A549 (cell line): ENCODE measurements at regions not wholly inside any gene's neighbourhood (a gene's known extent, or its start where the extent isn't known, plus 50 kb on each side); places are given as distances from the start of the nearest gene placed in this dataset.
"Not testable (repeated sequence)": the region's sequence is repeated elsewhere in the genome, so short reads cannot be mapped to it uniquely, and the experiment has no call there.

Experiments used
- ATAC-seq, 2 experiments: fragments of 200-7000 bp in 1 of 2; fragments of >200 bp in 1 of 2; cut with Nextera tagmentation in 1 of 2; cut with Tn5 transposase in 1 of 2; 3 replicates each; pipeline versions ENCODE4 v1.8.0 to v1.9.1; 2018 to 2020; ENCODE audit warnings: mild to moderate bottlenecking in 1 of 2, moderate library complexity in 1 of 2
- CTCF ChIA-PET: fragments of 300-600 bp; sonication (Branson Sonifier 250); formaldehyde crosslinking; extraction: SDS; loops from one replicate; lab custom pipeline; 2021; ENCODE audit warnings: antibody characterized with exemption, inconsistent platforms; lab: Yijun Ruan, JAX
- POLR2A ChIA-PET: fragments of 350-600 bp; formaldehyde crosslinking; extraction: SDS; loops from one replicate; lab custom pipeline; 2021; ENCODE audit warnings: antibody characterized with exemption, inconsistent platforms; lab: Yijun Ruan, JAX
- DNase-seq, 2 experiments: peaks; one replicate each; pipeline versions ENCODE4 v3.0.0 to v3.0.0-alpha.2; 2011 to 2016; ENCODE audit warnings: low read depth in 1 of 2, low spot score in 1 of 2
- FAIRE-seq: peaks from 2 replicates; lab custom pipeline; 2011; peaks lifted over from hg19 to GRCh38; lab: Jason Lieb, UNC
- H3K27ac ChIP-seq, 2 experiments: fragments of >200 bp; sonication (Bioruptor Twin); formaldehyde crosslinking; 3 replicates each; pipeline ENCODE4 v1.5.1; 2016 to 2017
- H3K4me1 ChIP-seq: fragments of >200 bp; sonication (Bioruptor Twin); formaldehyde crosslinking; 3 replicates; pipeline ENCODE4 v1.6.1; 2016
- H3K4me2 ChIP-seq: fragments of >200 bp; sonication (Bioruptor Twin); formaldehyde crosslinking; 3 replicates; pipeline ENCODE4 v1.6.1; 2016
- H3K4me3 ChIP-seq: fragments of >200 bp; sonication (Bioruptor Twin); formaldehyde crosslinking; 3 replicates; pipeline ENCODE4 v1.5.1; 2016
- H3K9me3 ChIP-seq: fragments of >200 bp; sonication (Bioruptor Twin); formaldehyde crosslinking; 3 replicates; pipeline ENCODE4 v1.6.1; 2016
- CBX8 ChIP-seq: fragments of 200-600 bp; sonication (generic); IDR thresholded peaks from 2 replicates; pipeline ENCODE4 v1.6.1; 2016
- CHD2 ChIP-seq: fragments of 150-350 bp; IDR thresholded peaks from 2 replicates; pipeline ENCODE4 v1.6.1; 2014; ENCODE audit warnings: low read length; ENCODE audit not compliant: partially characterized antibody
- EP300 ChIP-seq, 2 experiments: fragments of >200 bp; sonication (Bioruptor Twin); formaldehyde crosslinking; IDR thresholded peaks; 2 replicates in 1 of 2; 3 replicates in 1 of 2; pipeline ENCODE4 v1.6.1; 2016 to 2017
- ESRRA ChIP-seq: fragments of 150-350 bp; IDR thresholded peaks from 2 replicates; pipeline ENCODE4 v1.6.1; 2014; ENCODE audit warnings: mild to moderate bottlenecking, low read length, borderline replicate concordance
- GATA3 ChIP-seq: IDR thresholded peaks from 2 replicates; pipeline ENCODE4 v1.6.1; 2012; ENCODE audit warnings: borderline replicate concordance
- HMGXB4 ChIP-seq: fragments of 250-450 bp; sonication (Bioruptor Pico); IDR thresholded peaks from 2 replicates; pipeline ENCODE4 v1.5.0; 2021; ENCODE audit warnings: mild to moderate bottlenecking, moderate library complexity, borderline replicate concordance
- HOXB13 ChIP-seq: fragments of 250-450 bp; sonication (Bioruptor Pico); IDR thresholded peaks from 2 replicates; pipeline ENCODE4 v1.5.0; 2020; ENCODE audit warnings: low read depth, mild to moderate bottlenecking, moderate library complexity
- JUNB ChIP-seq: fragments of >200 bp; sonication (Bioruptor Twin); formaldehyde crosslinking; IDR thresholded peaks from 2 replicates; pipeline ENCODE4 v1.6.1; 2016
- KDM5A ChIP-seq: fragments of 200-600 bp; sonication (generic); IDR thresholded peaks from 2 replicates; pipeline ENCODE4 v1.6.1; 2016; ENCODE audit warnings: antibody characterized with exemption, mild to moderate bottlenecking
- MAFK ChIP-seq: fragments of 450-650 bp; IDR thresholded peaks from 2 replicates; pipeline ENCODE4 v1.6.1; 2014; ENCODE audit not compliant: partially characterized antibody
- NFE2L2 ChIP-seq: fragments of 150-350 bp; conservative IDR thresholded peaks from 2 replicates; pipeline ENCODE4 v1.6.1; 2014; ENCODE audit warnings: low read length
- NPAS2 ChIP-seq: fragments of 250-450 bp; sonication (Bioruptor Pico); IDR thresholded peaks from 2 replicates; pipeline ENCODE4 v1.8.0; 2022; ENCODE audit warnings: mild to moderate bottlenecking, moderate library complexity, borderline replicate concordance
- PHF8 ChIP-seq: fragments of 200-600 bp; sonication (generic); IDR thresholded peaks from 2 replicates; pipeline ENCODE4 v1.6.1; 2016; ENCODE audit warnings: low read depth, mild to moderate bottlenecking, antibody characterized with exemption, moderate library complexity, borderline replicate concordance
- REST ChIP-seq: fragments of 200-600 bp; sonication (generic); IDR thresholded peaks from 2 replicates; pipeline ENCODE4 v1.6.1; 2016; ENCODE audit warnings: antibody characterized with exemption, mild to moderate bottlenecking, moderate library complexity
- WGBS: methylation state at CpG from one replicate; pipeline ENCODE4 v1.1.6; 2017; ENCODE audit errors: missing lambda C conversion rate; 5-methylcytosine and 5-hydroxymethylcytosine counted together
- TF ChIP-seq, protein P1 (sequence below): fragments of 250-450 bp; sonication (Bioruptor Pico); IDR thresholded peaks from 2 replicates; pipeline ENCODE4 v1.5.0; 2020; ENCODE audit warnings: low read depth, mild to moderate bottlenecking, moderate library complexity

DNA sequence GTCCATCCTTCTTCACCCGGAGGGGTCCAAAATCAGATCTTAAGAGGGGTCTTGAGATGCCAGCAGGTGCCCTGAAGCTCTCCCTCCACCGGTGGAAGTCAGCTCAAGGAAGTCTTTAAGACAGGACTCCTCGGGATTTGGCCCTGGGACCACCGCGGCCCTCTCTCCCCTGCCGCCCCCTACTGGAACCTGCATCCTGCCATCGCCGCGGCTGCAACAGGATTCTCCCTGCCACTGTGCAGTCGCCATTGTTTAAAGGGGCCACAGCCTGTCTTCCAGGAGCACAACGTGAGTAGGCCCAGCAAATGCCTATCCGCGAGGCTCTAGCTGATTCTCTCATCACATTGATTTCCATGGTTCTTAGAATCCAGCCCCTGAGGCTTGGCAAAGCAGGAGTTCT, 324.3 kb downstream of the ZNF716 start (continued):
- no peak for TF ChIP-seq REST
- TF ChIP-seq ESRRA: no peak
- TF ChIP-seq HOXB13: no peak
- no peak for TF ChIP-seq MAFK
- TF ChIP-seq CBX8: no peak

GRCh38 chr7:57775396-57776088, 325.6 kb downstream of the ZNF716 start:
- TF ChIP-seq PHF8 (no peak), GATA3 (no peak), EP300 (IDR thresholded peaks at IDR 0.05) (no peak), JUNB (no peak), KDM5A (no peak), NPAS2 (CRISPR knock-in tag) (no peak), HMGXB4 (no peak), NFE2L2 (no peak), CHD2 (no peak)
- TF ChIP-seq, protein P1, sequence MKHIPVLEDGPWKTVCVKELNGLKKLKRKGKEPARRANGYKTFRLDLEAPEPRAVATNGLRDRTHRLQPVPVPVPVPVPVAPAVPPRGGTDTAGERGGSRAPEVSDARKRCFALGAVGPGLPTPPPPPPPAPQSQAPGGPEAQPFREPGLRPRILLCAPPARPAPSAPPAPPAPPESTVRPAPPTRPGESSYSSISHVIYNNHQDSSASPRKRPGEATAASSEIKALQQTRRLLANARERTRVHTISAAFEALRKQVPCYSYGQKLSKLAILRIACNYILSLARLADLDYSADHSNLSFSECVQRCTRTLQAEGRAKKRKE: no peak
- Histone ChIP-seq H3K4me1 (no peaks in the 10 kb centered on the region), H3K9me3 (no peaks in the 10 kb centered on the region; the same call in 2 of the 3 replicates), H3K4me3 (no peak overlapping the region), H3K27ac (no peak overlapping the region), H3K4me2 (no peak overlapping the region)
- no peak for ATAC-seq
- FAIRE-seq: no peak
- 8% methylated on average over 17 of the region's 17 CpGs for WGBS
- ChIA-PET CTCF (no interaction called here), POLR2A (no interaction called here)
- DNase-seq: no peak

GRCh38 chr7:57776136-57776856, 326.3 kb downstream of the ZNF716 start:
- H3K4me2 ChIP-seq, CTCF ChIA-PET, FAIRE-seq, ATAC-seq, H3K4me1 ChIP-seq, H3K4me3 ChIP-seq, POLR2A ChIA-PET, H3K27ac ChIP-seq, DNase-seq, H3K9me3 ChIP-seq: not testable (repeated sequence)
- 48% methylated on average over 32 of the region's 36 CpGs for WGBS
